H1 (cell line): ENCODE measurements at regions not wholly inside any gene's neighbourhood (a gene's known extent, or its start where the extent isn't known, plus 50 kb on each side); places are given as distances from the start of the nearest gene placed in this dataset.
A peak's percentile ranks its signal among the peaks of the same experiment; 100 is the strongest.

Experiments
- CTCF ChIA-PET: fragments of 300-600 bp; sonication (Branson Sonifier 250); formaldehyde crosslinking; loops from one replicate; lab custom pipeline; 2021; ENCODE audit not compliant: partially characterized antibody; lab: Charles Lee
- POLR2A ChIA-PET: fragments of 300-600 bp; sonication (Branson Sonifier 250); formaldehyde crosslinking; loops from one replicate; lab custom pipeline; 2021; ENCODE audit warnings: inconsistent platforms; ENCODE audit not compliant: partially characterized antibody; lab: Charles Lee
- DNase-seq, 2 experiments: peaks; one replicate each; pipeline versions ENCODE4 v3.0.0 to v3.0.0-alpha.2; 2010 to 2022; ENCODE audit warnings: low spot score in 2 of 2, low read depth in 1 of 2, mixed read lengths in 1 of 2
- FAIRE-seq: peaks from 2 replicates; lab custom pipeline; 2011; peaks lifted over from hg19 to GRCh38; lab: Jason Lieb, UNC
- H2AFZ ChIP-seq: 2 replicates; pipeline ENCODE4 v1.8.1; 2012; ENCODE audit warnings: low read length, inconsistent platforms
- H2AK5ac ChIP-seq: 2 replicates; pipeline ENCODE4 v1.6.1; 2013; ENCODE audit warnings: low read depth, low read length
- H2BK120ac ChIP-seq: replicated peaks from 2 replicates; pipeline ENCODE3; 2013; ENCODE audit warnings: low read depth, low read length, inconsistent platforms
- H2BK12ac ChIP-seq: 2 replicates; pipeline ENCODE4 v1.6.1; 2013; ENCODE audit warnings: low read depth, low read length
- H2BK15ac ChIP-seq: 2 replicates; pipeline ENCODE4 v1.6.1; 2013; ENCODE audit warnings: low read length
- H2BK20ac ChIP-seq: 2 replicates; pipeline ENCODE4 v1.6.1; 2013; ENCODE audit warnings: low read length
- H2BK5ac ChIP-seq: 2 replicates; pipeline ENCODE4 v1.6.1; 2013; ENCODE audit warnings: low read depth, low read length
- H3K14ac ChIP-seq: 2 replicates; pipeline ENCODE4 v1.6.1; 2013; ENCODE audit warnings: inconsistent platforms; ENCODE audit not compliant: insufficient read length
- H3K18ac ChIP-seq: 2 replicates; pipeline ENCODE4 v1.6.1; 2013; ENCODE audit warnings: low read length; ENCODE audit errors: extremely low read depth
- H3K23ac ChIP-seq: 2 replicates; pipeline ENCODE4 v1.6.1; 2013; ENCODE audit warnings: inconsistent platforms; ENCODE audit not compliant: insufficient read length
- H3K23me2 ChIP-seq: 2 replicates; pipeline ENCODE4 v1.6.1; 2013; ENCODE audit warnings: low read depth, low read length
- H3K27ac ChIP-seq: 2 replicates; pipeline ENCODE4 v1.6.1; 2011; ENCODE audit warnings: low read depth, low read length, inconsistent platforms
- H3K27me3 ChIP-seq, 4 experiments: replicated peaks in 1 of 4; 1 replicate in 1 of 4; 2 replicates in 3 of 4; pipeline versions ENCODE4 v1.6.1 to v1.8.1; 2011 to 2013; ENCODE audit warnings: low read length in 3 of 4, mild to moderate bottlenecking in 3 of 4, inconsistent platforms in 2 of 4, mixed read lengths in 2 of 4, moderate library complexity in 1 of 4; ENCODE audit not compliant: control insufficient read depth in 3 of 4, insufficient read depth in 3 of 4; ENCODE audit errors: extremely low read depth in 1 of 4
- H3K36me3 ChIP-seq, 4 experiments: 2 replicates each; pipeline versions ENCODE4 v1.6.1 to v1.8.1; 2011 to 2013; ENCODE audit warnings: mild to moderate bottlenecking in 4 of 4, low read length in 3 of 4, moderate library complexity in 2 of 4, control low read depth in 1 of 4, inconsistent platforms in 1 of 4; ENCODE audit not compliant: insufficient read depth in 4 of 4, control insufficient read depth in 2 of 4
- H3K4ac ChIP-seq: replicated peaks from 2 replicates; pipeline ENCODE3; 2013; ENCODE audit warnings: low read length, low read depth, mixed read lengths, inconsistent platforms; ENCODE audit not compliant: insufficient read length
- H3K4me1 ChIP-seq, 4 experiments: replicated peaks in 1 of 4; 1 replicate in 1 of 4; 2 replicates in 3 of 4; pipeline versions ENCODE4 v1.6.1 to v1.8.1; 2011 to 2013; ENCODE audit warnings: low read length in 3 of 4, inconsistent platforms in 2 of 4, mixed read lengths in 1 of 4; ENCODE audit not compliant: insufficient read depth in 4 of 4, control insufficient read depth in 3 of 4
- H3K4me2 ChIP-seq, 2 experiments: 2 replicates each; pipeline versions ENCODE4 v1.6.1 to v1.8.1; 2011 to 2013; ENCODE audit warnings: low read depth in 2 of 2, low read length in 2 of 2, control low read depth in 1 of 2, inconsistent platforms in 1 of 2, mild to moderate bottlenecking in 1 of 2; ENCODE audit not compliant: insufficient read depth in 1 of 2
- H3K4me3 ChIP-seq, 4 experiments: fragments of 200-600, 300-600 bp in 1 of 4; sonication (generic), shearing (Covaris generic), sonication (Bioruptor Twin) in 1 of 4; 2 replicates each; pipeline versions ENCODE4 v1.5.1 to v1.8.1; 2011 to 2016; ENCODE audit warnings: low read length in 4 of 4, low read depth in 3 of 4, control low read depth in 2 of 4, inconsistent platforms in 2 of 4, mild to moderate bottlenecking in 2 of 4, mixed read lengths in 1 of 4, moderate library complexity in 1 of 4; ENCODE audit not compliant: insufficient read depth in 2 of 4; ENCODE audit errors: extremely low read depth in 1 of 4
- H3K56ac ChIP-seq: replicated peaks from 2 replicates; pipeline ENCODE3; 2013; ENCODE audit warnings: low read depth, mild to moderate bottlenecking, mixed read lengths, low read length, inconsistent platforms; ENCODE audit not compliant: insufficient read length
- H3K79me1 ChIP-seq: 2 replicates; pipeline ENCODE4 v1.6.1; 2013; ENCODE audit warnings: low read depth, low read length, control low read depth
- H3K79me2 ChIP-seq, 2 experiments: 2 replicates each; pipeline versions ENCODE4 v1.6.1 to v1.8.1; 2012 to 2013; ENCODE audit warnings: low read length in 2 of 2, mild to moderate bottlenecking in 2 of 2, inconsistent platforms in 1 of 2; ENCODE audit not compliant: insufficient read depth in 2 of 2, control insufficient read depth in 1 of 2
- H3K9ac ChIP-seq, 4 experiments: replicated peaks in 1 of 4; 1 replicate in 1 of 4; 2 replicates in 3 of 4; pipeline versions ENCODE4 v1.6.1 to v1.8.1; 2011 to 2013; ENCODE audit warnings: low read depth in 3 of 4, low read length in 3 of 4, control low read depth in 2 of 4, mild to moderate bottlenecking in 2 of 4, moderate library complexity in 2 of 4, inconsistent platforms in 1 of 4; ENCODE audit errors: extremely low read depth in 1 of 4
- H3K9me3 ChIP-seq, 2 experiments: 2 replicates each; pipeline versions ENCODE4 v1.6.1 to v1.8.1; 2012 to 2013; ENCODE audit warnings: mild to moderate bottlenecking in 2 of 2, moderate library complexity in 2 of 2, control low read depth in 1 of 2, inconsistent platforms in 1 of 2, low read depth in 1 of 2, low read length in 1 of 2, mixed read lengths in 1 of 2; ENCODE audit not compliant: insufficient read depth in 2 of 2
- H4K20me1 ChIP-seq, 2 experiments: replicated peaks in 1 of 2; 2 replicates each; pipeline versions ENCODE3 to v1.8.1; 2011 to 2013; ENCODE audit warnings: inconsistent platforms in 2 of 2, low read length in 2 of 2, mild to moderate bottlenecking in 1 of 2; ENCODE audit not compliant: insufficient read depth in 2 of 2, control insufficient read depth in 1 of 2
- H4K5ac ChIP-seq: 2 replicates; pipeline ENCODE4 v1.6.1; 2013; ENCODE audit warnings: low read length, low read depth, mixed read lengths, inconsistent platforms; ENCODE audit not compliant: insufficient read length
- H4K8ac ChIP-seq: 2 replicates; pipeline ENCODE4 v1.8.0; 2013; ENCODE audit warnings: mild to moderate bottlenecking, moderate library complexity, low read length, inconsistent platforms; ENCODE audit not compliant: insufficient read depth; ENCODE audit errors: extremely low read depth
- H4K91ac ChIP-seq: replicated peaks from 2 replicates; pipeline ENCODE3; 2013; ENCODE audit warnings: low read length, mixed read lengths, inconsistent platforms; ENCODE audit not compliant: insufficient read length
- CHD1 ChIP-seq: IDR thresholded peaks from 2 replicates; pipeline ENCODE4 v1.6.1; 2012; ENCODE audit warnings: low read depth, low read length, improper control_type of control experiment
- GTF2F1 ChIP-seq: IDR thresholded peaks from 2 replicates; pipeline ENCODE4 v1.6.1; 2012; ENCODE audit warnings: low read depth, low read length, improper control_type of control experiment, borderline replicate concordance
- KDM5A ChIP-seq: fragments of 200-600 bp; IDR thresholded peaks from 2 replicates; pipeline ENCODE4 v1.7.1; 2012; ENCODE audit warnings: mild to moderate bottlenecking, low read length, inconsistent platforms, mixed read lengths
- NANOG ChIP-seq: IDR thresholded peaks from 2 replicates; pipeline ENCODE4 v1.6.1; 2011; ENCODE audit warnings: low read length, low read depth, mild to moderate bottlenecking, inconsistent platforms; ENCODE audit not compliant: insufficient read depth, poor library complexity, severe bottlenecking
- RXRA ChIP-seq: IDR thresholded peaks from 2 replicates; pipeline ENCODE4 v1.6.1; 2011; ENCODE audit warnings: low read depth, mild to moderate bottlenecking, low read length, moderate library complexity; ENCODE audit not compliant: insufficient read depth
- TBP ChIP-seq: IDR thresholded peaks from 2 replicates; pipeline ENCODE4 v1.6.1; 2011; ENCODE audit warnings: low read depth, low read length, improper control_type of control experiment
- WGBS, 2 experiments: shearing (Covaris generic) in 1 of 2; methylation state at CpG; one replicate each; pipeline versions ENCODE4 v1.1.6 to v1.1.7; 2013 to 2015; ENCODE audit warnings: low lambda C conversion rate in 2 of 2, mixed read lengths in 2 of 2, inconsistent platforms in 1 of 2, low coverage in 1 of 2, missing lambda C conversion rate in 1 of 2; ENCODE audit not compliant: insufficient replicate concordance in 2 of 2, insufficient coverage in 1 of 2, insufficient read length in 1 of 2; ENCODE audit errors: extremely low coverage in 1 of 2, missing lambda C conversion rate in 1 of 2; 5-methylcytosine and 5-hydroxymethylcytosine counted together
- TF ChIP-seq, protein P1 (sequence below): IDR thresholded peaks from 2 replicates; pipeline ENCODE4 v1.6.1; 2011; ENCODE audit warnings: low read length, improper control_type of control experiment

DNA sequence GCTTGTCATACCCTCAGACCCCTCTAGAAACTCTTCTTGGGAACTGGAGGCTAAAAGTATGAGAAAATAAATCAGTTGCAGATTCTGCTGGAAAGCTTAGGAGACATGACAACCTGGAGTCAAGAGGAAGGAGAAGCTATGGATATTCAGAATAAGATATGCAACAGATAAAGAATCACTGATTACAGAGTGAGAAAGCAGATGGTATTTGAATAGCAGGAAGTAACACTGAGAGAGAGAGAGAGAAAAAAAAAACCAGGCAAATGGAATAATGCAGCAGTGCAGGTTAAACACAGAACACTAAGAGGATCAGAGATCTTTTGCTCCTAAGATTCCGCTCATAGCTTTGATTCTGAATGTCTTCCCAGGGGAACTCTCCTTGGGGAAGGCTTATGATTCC lies 1284.1 kb upstream of the NXPH2 start:
- no peaks in the 10 kb centered on the region for H3K9me3 ChIP-seq
- no peak overlapping the region for H3K9ac ChIP-seq

More for the DNA sequence above, 1284.1 kb upstream of the NXPH2 start:
- TF ChIP-seq, protein P1, sequence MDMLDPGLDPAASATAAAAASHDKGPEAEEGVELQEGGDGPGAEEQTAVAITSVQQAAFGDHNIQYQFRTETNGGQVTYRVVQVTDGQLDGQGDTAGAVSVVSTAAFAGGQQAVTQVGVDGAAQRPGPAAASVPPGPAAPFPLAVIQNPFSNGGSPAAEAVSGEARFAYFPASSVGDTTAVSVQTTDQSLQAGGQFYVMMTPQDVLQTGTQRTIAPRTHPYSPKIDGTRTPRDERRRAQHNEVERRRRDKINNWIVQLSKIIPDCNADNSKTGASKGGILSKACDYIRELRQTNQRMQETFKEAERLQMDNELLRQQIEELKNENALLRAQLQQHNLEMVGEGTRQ, result no peak
- TF ChIP-seq NANOG, result no peak
- TF ChIP-seq KDM5A, result no peak
- no peak for TF ChIP-seq GTF2F1
- TF ChIP-seq TBP, result no peak
- no peak for TF ChIP-seq CHD1
- TF ChIP-seq RXRA, result no peak
- no peak overlapping the region for H3K27ac ChIP-seq
- H2AFZ ChIP-seq, result peak overlapping the region; percentile 57; the same call in 1 of the 2 replicates
- no peaks in the 10 kb centered on the region for H3K23me2 ChIP-seq
- H2AK5ac ChIP-seq, result no peak overlapping the region
- 92% methylated on average over 1 of the region's 1 CpG; no CpG with 5 or more reads in 1 of the 2 experiments for WGBS, 2 experiments
- no peak overlapping the region for H3K18ac ChIP-seq
- no peak overlapping the region for H3K4ac ChIP-seq
- no peaks in the 10 kb centered on the region for H3K36me3 ChIP-seq
- no peaks in the 10 kb centered on the region for H4K20me1 ChIP-seq
- no peak overlapping the region for H4K8ac ChIP-seq
- H3K4me1 ChIP-seq, result no peaks in the 10 kb centered on the region
- DNase-seq (no peak), FAIRE-seq (no peak)
- H3K4me2 ChIP-seq, result no peak overlapping the region
- H4K91ac ChIP-seq, result no peak overlapping the region
- no peak overlapping the region for H3K56ac ChIP-seq
- no peak overlapping the region for H3K4me3 ChIP-seq
- H3K27me3 ChIP-seq, result no peaks in the 10 kb centered on the region
- ChIA-PET CTCF (no interaction called here), POLR2A (no interaction called here)
- H2BK5ac ChIP-seq, result no peak overlapping the region
- H3K79me1 ChIP-seq, result no peaks in the 10 kb centered on the region
- no peak overlapping the region for H3K14ac ChIP-seq
- no peak overlapping the region for H2BK120ac ChIP-seq
- no peak overlapping the region for H4K5ac ChIP-seq
- no peak overlapping the region for H2BK12ac ChIP-seq
- H3K23ac ChIP-seq, result no peak overlapping the region
- no peaks in the 10 kb centered on the region for H3K79me2 ChIP-seq
- no peak overlapping the region for H2BK15ac ChIP-seq
- no peak overlapping the region for H2BK20ac ChIP-seq
